Stimulated activated CD8-positive, alpha-beta memory T cell treated with anti-CD3 and anti-CD28 coated beads, Interleukin-2, amount 100 ng/mL, for 1 hour (primary cell): ENCODE measurements at regions not wholly inside any gene's neighbourhood (a gene's known extent, or its start where the extent isn't known, plus 50 kb on each side); places are given as distances from the start of the nearest gene placed in this dataset.
A peak's percentile ranks its signal among the peaks of the same experiment; 100 is the strongest.
"Not testable (repeated sequence)": the region's sequence is repeated elsewhere in the genome, so short reads cannot be mapped to it uniquely, and the experiment has no call there.

Experiments used
- DNase-seq, 2 donors: peaks; one replicate each; pipeline ENCODE4 v3.0.0-alpha.2; 2020; ENCODE audit warnings: low read depth in 2 of 2

- DNase-seq = no peak
These were observed 111.5 kb upstream of the IGLL5 start for GRCh38 chr22:22776121-22776520.

GRCh38 chr22:22779213-22779612, 108.4 kb upstream of the IGLL5 start:
- DNase-seq = no peak

- DNase-seq = no peak
These were observed 104.0 kb upstream of the IGLL5 start for GRCh38 chr22:22783575-22783974.

- DNase-seq = no peak
These were observed 103.2 kb upstream of the IGLL5 start for GRCh38 chr22:22784249-22785039.

GRCh38 chr22:22785316-22786065, 102.1 kb upstream of the IGLL5 start:
- no peak for DNase-seq

GRCh38 chr22:22786301-22787115, 101.1 kb upstream of the IGLL5 start:
- no peak for DNase-seq

- DNase-seq = no peak
These were observed 100.5 kb upstream of the IGLL5 start for GRCh38 chr22:22787151-22787550.

- peak; percentile 37 to 55 for DNase-seq
These were observed 99.7 kb upstream of the IGLL5 start for GRCh38 chr22:22787786-22788459.

- no peak for DNase-seq
These were observed 99.1 kb upstream of the IGLL5 start for GRCh38 chr22:22788460-22789037.

- no peak for DNase-seq
These were observed 98.2 kb upstream of the IGLL5 start for GRCh38 chr22:22789233-22789921.

GRCh38 chr22:22789922-22790845, 97.4 kb upstream of the IGLL5 start:
- DNase-seq = no peak

- no peak for DNase-seq
These were observed 96.0 kb upstream of the IGLL5 start for GRCh38 chr22:22791438-22792181.

GRCh38 chr22:22792205-22792786, 95.3 kb upstream of the IGLL5 start:
- DNase-seq = not testable (repeated sequence)

GRCh38 chr22:22795639-22796038, 92.0 kb upstream of the IGLL5 start:
- DNase-seq = not testable (repeated sequence)

- no peak for DNase-seq
These were observed 90.9 kb upstream of the IGLL5 start for GRCh38 chr22:22796724-22797123.

- no peak for DNase-seq
These were observed 89.4 kb upstream of the IGLL5 start for GRCh38 chr22:22798232-22798616.

- no peak for DNase-seq
These were observed 88.9 kb upstream of the IGLL5 start for GRCh38 chr22:22798716-22799115.

GRCh38 chr22:22799561-22799960, 88.1 kb upstream of the IGLL5 start:
- no peak for DNase-seq

- no peak for DNase-seq
These were observed 86.9 kb upstream of the IGLL5 start for GRCh38 chr22:22800716-22801115.
